ENCODE measurements at regions not wholly inside any gene's neighbourhood (a gene's known extent, or its start where the extent isn't known, plus 50 kb on each side); places are given as distances from the start of the nearest gene placed in this dataset.
"Not testable (repeated sequence)": the region's sequence is repeated elsewhere in the genome, so short reads cannot be mapped to it uniquely, and the experiment has no call there.

DNA sequence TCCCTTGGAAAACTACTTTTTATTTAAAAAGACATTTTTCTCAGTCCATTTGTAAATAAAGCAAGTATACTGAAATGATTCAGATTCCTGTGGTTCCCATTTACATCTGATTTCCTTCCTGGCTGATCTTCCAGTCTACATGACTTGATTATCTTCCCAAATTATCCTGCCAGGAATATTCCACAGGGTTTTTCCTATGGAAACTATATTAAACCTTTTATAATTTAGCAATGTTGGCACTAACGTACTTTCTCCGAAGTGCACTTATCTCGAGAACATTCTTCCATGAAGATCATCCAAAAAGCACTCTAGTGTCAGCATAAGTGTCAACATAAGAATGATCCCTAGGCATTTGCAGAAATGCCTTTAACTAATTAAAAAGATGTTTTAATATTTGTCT is 347.7 kb upstream of the KIF2B start:
- DNase-seq: no peak

DNA sequence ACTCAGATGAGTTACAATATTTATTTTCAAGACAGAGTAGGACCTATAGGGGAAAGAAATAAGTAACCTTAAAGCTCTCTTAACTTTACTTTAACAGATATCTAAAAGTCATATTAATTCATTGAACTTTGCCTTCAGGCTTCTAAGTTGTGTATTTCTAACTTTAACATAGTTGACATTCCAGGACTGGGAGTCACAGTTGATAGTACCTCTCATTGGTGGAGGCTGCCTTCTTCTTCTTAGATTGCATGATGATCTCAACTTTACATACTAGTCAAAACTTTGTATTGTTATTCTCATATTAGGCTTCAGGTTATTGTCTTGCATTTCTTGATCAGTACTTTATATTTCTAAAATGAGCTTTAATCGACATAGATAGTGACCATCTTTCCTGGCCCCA is 350.1 kb upstream of the KIF2B start:
- DNase-seq: no peak

DNA sequence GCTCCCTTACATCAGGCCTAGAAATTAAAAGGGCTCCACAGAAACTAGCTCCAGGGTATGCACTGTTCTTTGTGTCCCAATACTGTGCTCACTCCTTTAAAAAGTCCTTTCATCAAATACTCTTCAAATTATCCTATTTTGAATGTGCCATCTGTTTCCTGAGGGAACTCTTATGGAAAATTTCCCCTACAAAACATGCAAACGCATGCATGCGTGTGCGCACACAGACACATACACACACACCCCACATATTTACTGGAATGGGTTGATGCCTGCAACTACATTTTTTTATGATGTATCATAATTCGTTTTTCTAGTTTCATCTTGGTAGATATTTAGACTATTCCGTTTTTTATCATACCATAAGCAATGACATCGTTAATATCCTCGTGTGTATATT is 351.2 kb upstream of the KIF2B start:
- no peak for DNase-seq

DNA sequence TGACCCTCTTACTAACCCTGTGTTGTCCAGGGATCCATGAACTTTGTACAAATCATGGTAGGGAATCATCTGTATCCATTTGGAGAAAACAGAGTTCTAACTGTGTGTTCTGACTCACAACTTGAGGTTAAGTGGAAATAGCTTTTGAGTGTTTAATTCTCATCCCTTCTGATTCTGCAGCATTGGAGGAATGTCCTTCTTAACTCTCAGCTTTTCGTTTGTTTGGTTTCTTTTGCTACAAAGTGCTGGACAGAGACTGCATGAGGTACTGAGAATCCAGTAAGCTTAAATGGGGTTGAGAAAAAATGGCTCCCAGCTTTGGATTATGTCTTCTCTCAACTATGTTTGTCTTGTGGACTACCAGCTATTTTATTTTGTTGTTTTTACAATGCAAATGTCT is 352.1 kb upstream of the KIF2B start:
- DNase-seq: no peak

DNA sequence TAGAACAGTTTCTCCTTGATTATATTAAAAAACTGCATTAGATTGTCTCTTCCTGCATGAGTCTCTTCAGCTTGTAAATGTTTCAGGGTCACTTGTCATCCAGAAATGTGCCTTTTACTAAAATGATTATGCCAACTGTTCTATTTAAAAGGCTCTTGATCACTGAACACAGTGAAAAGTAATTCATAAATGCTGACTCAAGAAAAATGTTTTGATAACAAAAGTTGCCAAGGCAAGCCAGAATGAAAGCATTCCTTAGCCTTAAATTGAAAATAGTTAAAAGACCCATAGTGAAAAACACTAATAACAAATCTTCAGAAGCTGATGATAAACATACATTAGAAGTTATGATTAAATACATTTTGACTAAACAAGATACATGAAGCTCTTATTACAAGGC is 356.0 kb upstream of the KIF2B start:
- DNase-seq: no peak

DNA sequence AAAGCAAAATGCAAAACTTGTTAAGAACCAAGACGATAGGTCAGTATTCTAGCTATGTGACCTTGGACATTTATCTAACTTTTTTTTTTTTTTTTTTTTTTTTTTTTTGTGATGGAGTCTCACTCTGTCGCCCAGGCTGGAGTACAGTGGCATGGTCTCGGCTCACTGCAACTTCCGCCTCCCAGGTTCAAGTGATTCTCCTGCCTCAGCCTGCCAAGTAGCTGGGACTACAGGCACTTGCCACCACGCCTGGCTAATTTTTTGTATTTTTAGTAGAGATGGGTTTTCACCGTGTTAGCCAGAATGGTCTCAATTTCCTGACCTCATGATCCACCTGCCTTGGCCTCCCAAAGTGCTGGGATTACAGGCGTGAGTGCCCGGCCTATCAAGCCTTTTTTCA is 358.3 kb upstream of the KIF2B start:
- not testable (repeated sequence) for DNase-seq

DNA sequence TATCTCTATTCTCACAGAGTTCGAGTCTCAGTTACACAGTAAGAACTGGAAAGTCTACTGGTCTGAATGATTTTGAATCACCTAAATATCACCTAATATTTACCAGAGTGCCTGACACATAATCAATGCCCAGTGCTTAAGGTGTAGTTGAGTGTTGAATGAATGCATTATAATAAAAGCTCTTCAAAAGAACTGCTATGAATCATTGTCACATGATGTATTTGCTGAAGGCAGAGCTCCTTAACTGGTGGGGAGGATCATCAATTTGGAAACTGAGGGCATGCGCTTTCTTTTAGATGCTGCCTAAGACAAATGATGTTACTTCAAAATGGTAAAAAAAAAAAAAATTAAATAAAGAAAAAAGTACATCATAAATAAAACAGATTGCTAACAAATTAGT is 359.4 kb upstream of the KIF2B start:
- no peak for DNase-seq

DNA sequence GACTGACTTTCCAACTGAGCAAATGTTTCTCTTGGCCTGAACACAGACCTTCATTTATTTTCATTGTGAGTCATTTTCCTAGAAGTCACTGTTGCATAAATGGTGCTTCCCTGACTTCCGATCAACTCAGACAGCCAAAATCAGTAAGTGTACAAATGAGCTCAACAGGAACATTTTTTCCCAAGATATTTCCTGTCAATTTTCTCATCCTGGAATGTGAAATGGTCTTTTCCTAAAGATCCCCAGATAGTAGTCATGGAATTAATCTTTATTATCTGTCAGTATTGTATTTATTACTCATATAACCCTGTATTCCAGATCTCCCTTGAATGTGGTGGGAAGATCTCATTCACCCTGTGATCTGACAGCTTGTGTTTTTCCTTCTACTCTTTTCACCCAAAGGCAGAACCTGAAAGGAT is 360.3 kb upstream of the KIF2B start:
- no peak for DNase-seq

DNA sequence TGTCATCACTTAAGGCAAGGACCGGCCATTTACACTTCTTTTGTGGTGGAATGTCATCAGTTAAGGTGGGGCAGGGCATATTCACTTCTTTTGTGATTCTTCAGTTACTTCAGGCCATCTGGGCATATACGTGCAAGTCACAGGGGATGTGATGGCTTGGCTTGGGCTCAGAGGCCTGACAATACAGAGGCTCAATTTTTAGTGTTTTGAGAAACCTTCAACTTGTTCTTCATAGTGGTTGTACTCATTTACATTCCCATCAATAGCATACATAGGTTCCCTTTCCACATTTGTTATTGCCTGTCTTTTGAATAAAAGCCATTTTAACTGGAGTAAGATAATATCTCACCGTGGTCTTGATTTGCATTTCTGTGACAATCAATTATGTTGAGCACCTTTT is 366.8 kb upstream of the KIF2B start:
- not testable (repeated sequence) for DNase-seq

DNA sequence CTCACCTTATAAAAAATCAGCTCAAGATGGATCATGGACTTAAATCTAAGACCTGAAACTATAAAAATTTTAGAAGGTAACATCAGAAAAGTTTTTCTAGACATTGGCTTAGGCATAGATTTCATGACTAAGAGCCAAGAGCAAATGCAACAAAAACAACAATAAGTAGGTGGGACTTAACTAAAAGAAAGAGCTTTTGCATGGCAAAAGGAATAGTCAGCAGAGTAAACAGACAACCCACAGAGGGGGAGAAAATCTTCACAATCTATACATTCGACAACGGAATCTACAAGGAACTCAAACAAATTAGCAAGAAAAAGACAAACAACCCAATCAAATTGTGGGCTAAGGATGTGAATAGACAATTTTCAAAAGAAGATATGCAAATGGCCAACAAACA is 368.4 kb upstream of the KIF2B start:
- DNase-seq: no peak

DNA sequence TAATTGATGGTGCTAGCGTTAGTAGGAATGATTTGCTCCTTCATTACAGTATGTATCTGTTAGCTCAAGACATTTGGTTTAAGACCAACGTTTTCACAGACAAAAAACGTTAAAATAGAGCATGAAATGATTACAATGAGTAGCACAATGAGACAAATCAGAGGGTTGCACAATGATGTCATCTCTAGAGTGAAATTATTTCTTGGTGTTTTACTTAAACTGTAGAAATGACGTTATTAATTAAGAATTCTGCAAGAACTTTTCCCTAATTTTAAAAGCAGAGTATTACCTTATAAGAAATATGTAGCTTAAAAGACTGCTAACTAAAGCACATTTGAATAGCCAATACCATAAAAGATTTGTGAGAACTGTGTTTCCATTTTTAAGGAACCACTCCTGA is 373.4 kb upstream of the KIF2B start:
- no peak for DNase-seq

DNA sequence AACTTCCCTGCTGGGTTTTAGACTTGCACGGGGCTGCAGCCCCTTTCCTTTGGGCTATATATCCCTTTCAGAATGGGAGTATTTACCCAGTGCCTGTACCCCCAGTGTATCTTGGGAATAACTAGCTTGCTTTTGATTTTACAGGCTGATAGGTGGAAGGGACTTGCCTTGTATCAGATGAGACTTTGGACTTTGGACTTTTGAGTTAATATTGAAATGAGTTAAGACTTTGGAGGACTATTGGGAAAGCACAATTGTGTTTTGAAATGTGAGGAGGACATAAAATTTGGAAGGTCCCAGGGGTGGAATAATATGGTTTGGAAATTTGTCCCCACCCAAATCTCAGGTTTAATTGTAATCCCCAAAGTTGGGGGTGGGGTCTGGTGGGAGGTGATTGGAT is 393.8 kb upstream of the KIF2B start:
- DNase-seq: no peak

DNA sequence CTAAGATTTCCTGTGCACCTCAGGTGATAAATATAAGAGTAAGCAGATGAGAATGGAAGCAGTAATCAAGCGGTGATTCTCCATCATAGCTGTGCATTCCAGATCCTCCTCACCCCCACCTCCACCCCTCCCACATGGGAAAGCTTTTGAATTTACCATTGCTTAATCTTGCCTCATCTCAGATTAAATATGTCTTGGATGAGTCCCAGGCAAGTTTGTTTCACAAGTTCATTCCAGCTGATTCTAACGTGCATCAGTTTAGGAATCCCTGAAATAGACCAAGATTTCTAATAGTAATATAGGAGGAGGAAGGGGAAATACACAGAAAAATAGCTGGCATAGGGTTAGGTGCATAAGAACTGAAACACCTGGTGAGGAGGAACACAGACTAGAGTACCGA is 396.2 kb upstream of the KIF2B start:
- DNase-seq: no peak

DNA sequence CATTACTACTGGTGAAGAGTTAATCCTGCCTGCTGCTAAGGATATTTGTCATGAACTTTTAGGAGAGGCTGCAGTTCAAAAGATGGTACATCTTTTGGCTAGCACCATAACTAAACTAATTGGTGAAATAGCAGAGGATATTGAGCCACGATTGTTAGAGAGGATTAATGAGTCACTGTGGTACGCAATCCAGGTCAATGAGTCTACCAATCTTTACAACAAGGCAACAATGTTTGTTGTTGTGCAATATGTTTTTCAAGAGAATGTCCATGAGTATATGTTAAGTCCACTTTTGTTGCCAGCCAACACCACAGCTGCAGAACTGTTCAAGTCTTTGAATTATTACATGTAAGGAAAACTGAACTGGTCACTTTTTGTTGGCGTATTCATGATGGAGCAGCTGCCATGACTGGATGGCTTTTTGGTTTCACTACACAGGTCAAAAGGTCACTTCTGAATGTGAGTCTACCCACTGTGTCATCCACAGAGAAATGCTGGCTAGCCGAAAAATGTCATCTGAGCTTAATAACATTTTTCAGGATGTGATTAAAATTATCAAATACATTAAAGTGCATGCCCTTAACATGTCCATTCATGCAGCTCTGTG is 402.6 kb upstream of the KIF2B start:
- DNase-seq: no peak

DNA sequence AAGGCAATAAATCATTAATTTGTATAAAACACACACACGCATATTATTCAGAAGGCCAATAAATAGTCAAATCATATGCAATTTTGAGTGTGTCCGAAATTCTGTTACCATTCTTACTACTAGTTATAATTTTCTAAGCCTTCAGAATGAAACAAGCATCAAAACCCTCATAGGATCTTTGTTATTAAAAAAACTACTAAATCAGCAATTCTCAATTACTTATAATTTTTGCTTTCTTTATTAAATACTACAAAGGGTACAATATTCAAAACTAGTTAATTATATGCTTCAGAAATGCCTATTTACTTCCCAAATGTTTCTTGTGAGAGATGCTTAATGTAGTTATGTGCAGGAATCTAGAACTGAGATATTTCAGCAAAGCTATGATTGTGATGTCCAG is 413.1 kb upstream of the KIF2B start:
- no peak for DNase-seq

DNA sequence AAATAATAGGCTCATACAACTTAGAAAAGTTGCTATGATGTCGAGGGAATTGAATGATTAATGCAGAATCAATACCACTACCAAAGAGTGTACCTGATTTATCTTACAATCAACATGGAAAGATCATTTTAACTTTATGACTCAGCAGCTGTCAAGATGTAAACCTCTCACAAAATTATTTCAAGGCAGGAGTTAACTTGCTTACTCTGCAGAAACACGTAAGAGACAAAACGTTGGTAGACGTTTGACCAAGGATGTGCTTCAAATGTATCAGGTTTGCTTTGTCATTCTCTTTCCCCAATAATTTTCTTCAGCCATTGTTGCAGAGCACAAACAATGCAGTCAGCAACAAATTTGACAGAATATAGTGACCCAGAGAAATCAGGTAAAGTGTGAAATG is 415.8 kb upstream of the KIF2B start:
- DNase-seq: no peak

DNA sequence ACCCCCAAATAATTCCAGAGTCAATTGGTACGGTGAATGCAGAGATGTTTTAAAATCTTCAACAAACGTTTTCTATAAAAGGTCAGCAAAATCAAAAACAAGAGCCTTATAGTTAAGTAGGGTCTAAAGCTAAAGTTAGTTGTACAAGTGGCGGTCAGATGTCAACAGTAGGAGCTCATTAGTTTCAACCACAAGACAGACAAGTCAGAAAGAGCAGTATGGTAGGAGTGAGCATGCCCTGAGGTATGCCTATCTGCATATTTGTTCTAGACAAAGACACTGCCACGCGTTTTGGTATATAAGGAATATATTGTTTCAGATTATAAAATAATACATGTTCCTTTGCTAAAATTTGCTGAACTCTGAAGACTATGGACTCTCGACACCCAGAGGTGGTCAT is 431.5 kb upstream of the KIF2B start:
- no peak for DNase-seq

DNA sequence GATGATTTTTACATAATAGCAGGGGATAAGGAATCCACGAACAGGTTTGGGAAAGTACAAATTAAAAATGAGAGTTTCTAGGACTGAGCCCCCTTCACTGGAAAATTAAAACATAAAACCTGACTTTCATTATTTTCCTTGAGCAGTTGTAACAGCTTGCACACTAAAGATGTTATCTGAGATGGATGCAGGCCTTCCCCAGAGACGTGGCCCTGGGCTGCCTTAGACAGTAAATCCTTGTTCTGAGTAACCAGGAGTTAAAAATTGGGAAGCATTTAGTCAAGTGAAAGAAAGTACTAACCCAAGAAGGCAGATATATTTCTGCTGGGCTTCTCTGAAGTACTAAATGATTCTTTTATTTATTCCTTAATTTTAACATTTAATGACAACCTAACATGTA is 432.2 kb upstream of the KIF2B start:
- DNase-seq: no peak

DNA sequence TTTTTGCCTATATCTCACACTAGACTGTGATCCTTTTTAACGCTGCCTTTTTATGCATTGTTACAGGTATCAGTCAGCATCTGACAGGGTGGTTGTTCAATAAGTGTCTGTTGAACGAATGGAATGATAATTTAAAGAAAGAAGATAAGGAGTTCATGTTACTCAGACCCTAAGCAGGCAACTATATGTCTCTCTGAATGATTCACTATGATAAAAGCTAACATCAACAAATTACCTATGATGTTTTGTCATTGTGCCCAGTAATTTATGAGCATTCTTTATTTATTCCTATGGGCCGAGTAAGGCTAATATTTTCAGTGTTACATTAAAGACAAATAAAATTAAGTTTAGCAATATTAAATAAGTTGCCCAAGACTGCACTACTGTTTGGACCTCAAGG is 435.0 kb upstream of the KIF2B start:
- no peak for DNase-seq

DNA sequence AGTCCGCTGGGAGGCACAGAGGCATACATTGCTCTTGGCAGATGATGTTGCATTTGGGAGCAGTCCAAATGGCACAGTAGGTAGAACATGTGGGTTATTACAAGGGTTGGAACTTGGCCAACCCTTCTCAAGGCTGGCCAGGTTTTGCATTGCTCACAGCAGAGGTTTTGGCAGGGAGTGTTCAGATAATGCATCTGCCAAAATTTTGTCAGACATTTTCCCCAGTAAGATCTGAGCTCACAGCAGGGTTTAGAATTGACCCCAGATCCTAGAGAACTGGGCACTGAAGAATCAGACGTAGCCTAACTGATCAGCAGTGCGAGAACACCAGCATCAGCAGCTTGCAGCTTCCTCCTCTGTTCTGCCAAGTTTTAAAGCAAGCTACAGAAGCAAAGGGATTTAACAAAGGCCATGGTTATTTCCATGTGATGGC is 468.8 kb upstream of the KIF2B start:
- DNase-seq: no peak

DNA sequence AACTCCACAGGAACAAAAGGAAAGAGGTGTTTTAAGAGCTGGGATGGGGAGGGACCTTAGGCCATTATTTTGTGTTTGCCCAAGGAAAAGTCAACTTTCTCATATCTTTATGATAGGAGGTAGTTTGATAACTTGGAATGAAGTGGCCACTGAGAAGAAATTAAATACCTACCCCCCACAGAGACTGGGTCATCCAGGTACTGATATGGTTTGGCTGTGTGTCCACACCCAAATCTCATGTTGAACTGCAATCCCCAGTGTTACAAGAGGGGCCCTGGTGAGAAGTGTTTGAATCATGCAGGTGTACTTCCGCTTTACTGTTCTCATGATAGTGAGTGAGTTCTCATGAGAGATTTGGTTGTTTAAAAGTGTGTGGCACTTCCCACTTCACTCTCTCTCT is 477.9 kb upstream of the KIF2B start:
- no peak for DNase-seq

DNA sequence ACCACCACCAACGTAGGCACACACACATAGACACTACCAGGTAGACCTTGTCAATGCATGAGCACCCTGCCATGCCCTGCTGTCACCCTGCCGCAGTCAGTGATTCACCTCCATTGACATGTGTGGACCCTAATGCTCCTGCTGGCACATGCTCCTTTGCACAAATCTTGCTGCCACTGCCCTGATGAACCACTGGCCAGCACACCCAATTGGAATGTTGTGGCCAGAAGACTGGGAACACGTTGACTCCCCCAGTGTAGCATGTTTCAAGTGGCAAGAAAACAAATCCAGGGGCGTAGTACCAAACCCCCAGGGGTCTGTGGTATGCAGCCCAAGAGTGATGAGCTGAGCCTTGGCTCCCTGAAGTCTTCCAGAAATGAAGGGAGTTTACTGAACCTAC is 486.4 kb upstream of the KIF2B start:
- no peak for DNase-seq

DNA sequence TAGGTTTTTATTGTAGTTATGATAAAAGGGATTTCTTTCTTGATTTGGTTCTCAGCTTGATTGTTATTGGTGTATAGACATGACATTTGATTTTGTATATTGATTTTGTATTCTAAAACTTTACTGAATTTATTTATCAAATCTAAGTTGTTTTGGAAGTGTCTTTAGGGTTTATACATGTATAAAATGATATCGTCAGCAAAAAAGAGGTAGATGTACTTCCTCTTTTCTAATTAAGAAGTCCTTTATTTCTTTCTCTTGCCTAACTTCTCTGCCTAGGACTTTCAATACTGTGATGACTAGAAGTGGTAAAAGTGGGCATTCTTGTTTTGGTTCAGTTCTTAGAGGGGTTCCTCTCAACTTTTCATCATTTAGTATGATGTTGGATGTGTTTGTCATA is 487.3 kb upstream of the KIF2B start:
- DNase-seq: no peak

DNA sequence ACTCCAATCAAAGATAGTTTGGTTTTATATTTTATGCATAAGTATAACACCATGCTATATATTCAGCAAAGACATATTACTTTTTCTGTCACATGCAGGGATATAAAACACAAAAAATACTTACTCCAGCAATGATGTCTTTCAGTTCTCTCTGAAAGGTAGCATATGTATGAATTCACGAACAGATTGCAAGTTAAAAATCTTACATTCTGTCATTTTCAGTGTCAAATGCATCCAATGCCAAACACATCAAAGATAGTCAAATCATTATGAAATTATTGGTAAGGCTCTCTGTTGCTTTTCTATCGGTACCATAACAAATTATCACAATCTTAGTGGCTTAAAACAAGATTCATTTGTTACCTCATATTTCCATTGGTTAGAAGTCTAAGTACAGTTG is 492.0 kb upstream of the KIF2B start:
- DNase-seq: no peak

DNA sequence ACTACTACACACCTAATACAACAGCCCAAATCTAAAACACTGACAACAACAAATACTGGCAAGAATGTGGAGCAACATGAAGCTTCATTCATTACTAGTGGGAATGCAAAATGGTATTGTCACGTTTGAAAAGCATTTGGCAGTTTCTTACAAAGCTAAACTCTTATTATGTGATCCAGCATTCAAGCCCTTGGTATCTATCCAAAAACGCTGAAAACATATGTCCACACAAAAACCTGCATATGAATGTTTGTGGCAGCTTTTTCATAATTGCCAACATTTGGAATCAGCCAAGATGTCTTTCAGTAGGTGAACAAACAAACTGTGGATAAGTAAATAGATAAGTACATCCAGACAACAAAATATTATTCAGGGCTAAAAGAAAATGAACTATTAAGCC is 501.1 kb upstream of the KIF2B start:
- DNase-seq: no peak

DNA sequence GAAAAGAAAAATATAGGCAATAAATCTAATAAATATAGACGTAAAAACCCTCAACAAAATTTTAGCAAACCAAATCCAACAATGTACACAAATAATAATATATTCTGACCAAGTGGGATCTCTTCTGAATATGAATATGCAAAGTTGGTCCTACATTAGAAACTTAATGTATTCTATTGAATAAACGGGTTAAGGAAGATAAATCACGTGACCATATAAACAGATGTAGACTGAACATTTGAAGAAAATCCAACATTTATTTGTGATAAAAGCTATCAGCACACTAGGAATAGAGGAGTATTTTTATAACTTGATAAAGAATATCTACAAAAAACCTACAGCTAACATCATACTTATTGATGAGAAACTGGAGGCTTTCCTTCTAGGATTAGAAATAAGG is 502.8 kb upstream of the KIF2B start:
- no peak for DNase-seq

Data from stimulated activated CD8-positive, alpha-beta memory T cell treated with anti-CD3 and anti-CD28 coated beads, Interleukin-4, amount 100 ng/mL, for 48 hours (primary cell).